GM12878 (cell line): ENCODE measurements at regions not wholly inside any gene's neighbourhood (a gene's known extent, or its start where the extent isn't known, plus 50 kb on each side); places are given as distances from the start of the nearest gene placed in this dataset.

Experiments used
- ATAC-seq: fragments of 200-7000 bp; cut with Tn5 transposase; 3 replicates; pipeline ENCODE4 v1.9.1; 2020; ENCODE audit warnings: mild to moderate bottlenecking, moderate library complexity
- BruUV-seq: library from RNA; stranded (reverse); fragments of 400-500 nt; replicated peaks from 2 replicates; lab custom pipeline; 2021; lab: Mats Ljungman, UMichigan
- CTCF ChIA-PET: fragments of 300-600 bp; sonication (Branson Sonifier 250); formaldehyde crosslinking; extraction: SDS; loops from one replicate; lab custom pipeline; 2021; ENCODE audit warnings: inconsistent platforms; lab: Yijun Ruan, JAX
- POLR2A ChIA-PET: fragments of 350-600 bp; formaldehyde crosslinking; extraction: SDS; loops from one replicate; lab custom pipeline; 2021; ENCODE audit warnings: inconsistent platforms; lab: Charles Lee
- RAD21 ChIA-PET: fragments of 300-600 bp; sonication (Branson Sonifier 250); formaldehyde crosslinking; loops from one replicate; lab custom pipeline; 2023; ENCODE audit warnings: antibody characterized with exemption; ENCODE audit not compliant: unreplicated experiment; lab: Charles Lee
- SMC1A ChIA-PET: fragments of 300-600 bp; sonication (Branson Sonifier 250); formaldehyde crosslinking; loops from one replicate; lab custom pipeline; 2023; ENCODE audit not compliant: unreplicated experiment, uncharacterized antibody; lab: Charles Lee
- DNase-seq: peaks from one replicate; pipeline ENCODE4 v3.0.0-alpha.2; 2011; ENCODE audit warnings: low read depth, low spot score
- FAIRE-seq: peaks from 3 replicates; lab custom pipeline; 2011; peaks lifted over from hg19 to GRCh38; lab: Jason Lieb, UNC
- H2AFZ ChIP-seq: 2 replicates; pipeline ENCODE4 v1.6.0; 2011; ENCODE audit warnings: low read depth, low read length, control low read depth; ENCODE audit not compliant: control insufficient read depth
- H3K27ac ChIP-seq: 2 replicates; pipeline ENCODE4 v1.5.1; 2011; ENCODE audit warnings: control low read depth; ENCODE audit not compliant: control insufficient read depth, insufficient read depth
- H3K27me3 ChIP-seq, 2 experiments: replicated peaks in 1 of 2; 2 replicates each; pipeline versions ENCODE4 v1.6.0 to v1.6.1; 2011; ENCODE audit warnings: low read length in 1 of 2; ENCODE audit not compliant: control insufficient read depth in 2 of 2, insufficient read depth in 2 of 2
- H3K36me3 ChIP-seq, 2 experiments: 2 replicates each; pipeline ENCODE4 v1.5.1; 2011; ENCODE audit warnings: low read length in 1 of 2; ENCODE audit not compliant: control insufficient read depth in 2 of 2, insufficient read depth in 2 of 2
- H3K4me1 ChIP-seq: 2 replicates; pipeline ENCODE4 v1.6.1; 2011; ENCODE audit warnings: mild to moderate bottlenecking, low read length, moderate library complexity, mixed read lengths; ENCODE audit not compliant: control insufficient read depth, insufficient read depth
- H3K4me2 ChIP-seq: 2 replicates; pipeline ENCODE4 v1.6.0; 2011; ENCODE audit warnings: control low read depth; ENCODE audit not compliant: control insufficient read depth, insufficient read depth
- H3K4me3 ChIP-seq: fragments of 200-600 bp; sonication (generic); 2 replicates; pipeline ENCODE4 v1.5.1; 2016
- H3K79me2 ChIP-seq: 2 replicates; pipeline ENCODE4 v1.6.0; 2011; ENCODE audit warnings: low read length; ENCODE audit not compliant: control insufficient read depth, insufficient read depth
- H3K9ac ChIP-seq: 2 replicates; pipeline ENCODE4 v1.8.0; 2011; ENCODE audit warnings: low read length, control low read depth, mixed read lengths; ENCODE audit not compliant: control insufficient read depth, insufficient read depth
- H3K9me3 ChIP-seq: replicated peaks from 3 replicates; pipeline ENCODE4 v1.5.1; 2011; ENCODE audit warnings: mild to moderate bottlenecking, low read length; ENCODE audit not compliant: control insufficient read depth, insufficient read depth
- H4K20me1 ChIP-seq: 2 replicates; pipeline ENCODE4 v1.6.0; 2011; ENCODE audit not compliant: control insufficient read depth, insufficient read depth
- BHLHE40 ChIP-seq, 2 experiments: fragments of 450-650 bp in 1 of 2; IDR thresholded peaks; 2 replicates each; pipeline ENCODE4 v1.6.1; 2011 to 2017; ENCODE audit warnings: low read depth in 2 of 2, borderline replicate concordance in 1 of 2, improper control_type of control experiment in 1 of 2, low read length in 1 of 2, mild to moderate bottlenecking in 1 of 2
- CBX3 ChIP-seq: fragments of 200-600 bp; sonication (generic); IDR thresholded peaks from 2 replicates; pipeline ENCODE4 v1.6.1; 2016; ENCODE audit warnings: low read depth, borderline replicate concordance
- CHD2 ChIP-seq: IDR thresholded peaks from 2 replicates; pipeline ENCODE4 v1.6.1; 2011; ENCODE audit warnings: low read depth, low read length, improper control_type of control experiment, borderline replicate concordance
- HDAC2 ChIP-seq: fragments of 200-600 bp; sonication (generic); IDR thresholded peaks from 2 replicates; pipeline ENCODE4 v1.6.1; 2017
- KAT2A ChIP-seq: conservative IDR thresholded peaks from 2 replicates; pipeline ENCODE4 v1.6.1; 2011; ENCODE audit warnings: low read depth, low read length; ENCODE audit not compliant: control insufficient read depth
- MEF2A ChIP-seq: IDR thresholded peaks from 2 replicates; pipeline ENCODE4 v1.6.1; 2011; ENCODE audit warnings: low read depth, mild to moderate bottlenecking, low read length, moderate library complexity; ENCODE audit not compliant: insufficient read depth
- NFYB ChIP-seq: IDR thresholded peaks from 2 replicates; pipeline ENCODE4 v1.6.1; 2011; ENCODE audit warnings: low read depth, mild to moderate bottlenecking, low read length, improper control_type of control experiment, moderate library complexity; ENCODE audit not compliant: insufficient read depth
- PAX8 ChIP-seq: fragments of 450-650 bp; IDR thresholded peaks from 2 replicates; pipeline ENCODE4 v1.6.1; 2017; ENCODE audit warnings: mild to moderate bottlenecking, moderate library complexity
- RBBP5 ChIP-seq: fragments of 200-600 bp; sonication (generic); conservative IDR thresholded peaks from 2 replicates; pipeline ENCODE4 v1.6.1; 2016
- SIN3A ChIP-seq: IDR thresholded peaks from 2 replicates; pipeline ENCODE4 v1.6.1; 2012; ENCODE audit warnings: low read depth, low read length, improper control_type of control experiment
- SP1 ChIP-seq: IDR thresholded peaks from one replicate; pipeline ENCODE4 v1.6.1; 2011; ENCODE audit warnings: low read depth, low read length
- SRF ChIP-seq, 2 experiments: IDR thresholded peaks; 2 replicates each; pipeline ENCODE4 v1.6.1; 2011; ENCODE audit warnings: low read depth in 2 of 2, low read length in 2 of 2, mild to moderate bottlenecking in 1 of 2, moderate library complexity in 1 of 2
- SUZ12 ChIP-seq: fragments of 200-600 bp; sonication (generic); IDR thresholded peaks from one replicate; pipeline ENCODE4 v1.6.1; 2018; ENCODE audit warnings: antibody characterized with exemption, mild to moderate bottlenecking; ENCODE audit not compliant: unreplicated experiment
- YBX1 ChIP-seq: fragments of 450-650 bp; IDR thresholded peaks from 2 replicates; pipeline ENCODE4 v1.6.1; 2016; ENCODE audit warnings: antibody characterized with exemption
- ZNF622 ChIP-seq: fragments of 450-650 bp; IDR thresholded peaks from 2 replicates; pipeline ENCODE4 v1.6.1; 2017; ENCODE audit warnings: mild to moderate bottlenecking, inconsistent platforms
- WGBS: methylation state at CpG from one replicate; pipeline ENCODE4 v1.1.6; 2016; ENCODE audit warnings: low lambda C conversion rate; ENCODE audit not compliant: insufficient replicate concordance, insufficient coverage; ENCODE audit errors: missing lambda C conversion rate; 5-methylcytosine and 5-hydroxymethylcytosine counted together
- in situ Hi-C: fragments of 300-500 bp; cut with MboI; formaldehyde crosslinking; loops from 9 replicates; pipeline ENCODE4 v1.14.3; 2018; ENCODE audit warnings: mixed read lengths
- intact Hi-C: fragments of 100-400 bp; cut with micrococcal nuclease; formaldehyde crosslinking; loops from one replicate; pipeline ENCODE4 v1.14.2; 2022; ENCODE audit not compliant: unreplicated experiment
- TF ChIP-seq, protein P1 (sequence below): IDR thresholded peaks from 2 replicates; pipeline ENCODE4 v1.6.1; 2011; ENCODE audit warnings: borderline replicate concordance, low read depth, mild to moderate bottlenecking, moderate library complexity, mixed read lengths, low read length; ENCODE audit not compliant: insufficient read depth; ENCODE audit errors: extremely low read length

DNA sequence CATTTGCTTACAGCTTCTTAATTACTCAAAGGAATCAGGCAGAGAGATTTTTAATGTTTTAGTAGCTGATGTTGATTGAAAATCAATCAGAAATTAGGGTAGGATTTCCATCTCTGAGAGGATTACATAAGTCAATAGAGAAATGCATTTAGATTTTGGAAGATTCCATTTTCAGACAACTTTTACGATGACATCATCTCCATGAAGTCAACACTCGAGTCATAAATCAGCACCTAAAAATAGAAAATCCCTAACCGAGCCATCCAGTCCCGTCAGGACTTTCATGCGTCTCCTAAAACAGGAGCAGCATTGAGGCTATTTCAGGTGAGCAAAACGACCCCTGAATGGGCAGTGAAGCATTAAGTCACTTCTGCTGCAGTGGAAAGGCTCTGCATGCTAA, 279.7 kb upstream of the RNF32 start:
- no peaks in the 10 kb centered on the region for H3K79me2 ChIP-seq
- POLR2A ChIA-PET: no interaction called here
- TF ChIP-seq CBX3 (no peak), SIN3A (no peak), SP1 (no peak), NFYB (no peak), CHD2 (no peak), MEF2A (no peak), SUZ12 (no peak), HDAC2 (no peak), KAT2A (no peak), PAX8 (no peak), RBBP5 (no peak), ZNF622 (no peak), SRF (IDR thresholded peaks at IDR 0.05; ENCODE audit: low read depth in 2 of 2, low read length in 2 of 2) (no peak), YBX1 (no peak), BHLHE40 (IDR thresholded peaks at IDR 0.05; ENCODE audit: borderline replicate concordance in 1 of 2, low read depth in 2 of 2, low read length in 1 of 2) (no peak)
- TF ChIP-seq, protein P1, sequence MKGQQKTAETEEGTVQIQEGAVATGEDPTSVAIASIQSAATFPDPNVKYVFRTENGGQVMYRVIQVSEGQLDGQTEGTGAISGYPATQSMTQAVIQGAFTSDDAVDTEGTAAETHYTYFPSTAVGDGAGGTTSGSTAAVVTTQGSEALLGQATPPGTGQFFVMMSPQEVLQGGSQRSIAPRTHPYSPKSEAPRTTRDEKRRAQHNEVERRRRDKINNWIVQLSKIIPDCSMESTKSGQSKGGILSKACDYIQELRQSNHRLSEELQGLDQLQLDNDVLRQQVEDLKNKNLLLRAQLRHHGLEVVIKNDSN: no peak
- TF ChIP-seq, all 136 proteins: peak for 0
- H3K4me1 ChIP-seq: no peaks in the 10 kb centered on the region
- no peak overlapping the region for H3K4me3 ChIP-seq
- FAIRE-seq: no peak
- H2AFZ ChIP-seq: no peak overlapping the region
- no peak overlapping the region for H3K9ac ChIP-seq
- intact Hi-C loops (no loop called here), in situ Hi-C loops (no loop called here)
- no peaks in the 10 kb centered on the region for H3K36me3 ChIP-seq
- SMC1A ChIA-PET: no interaction called here
- RAD21 ChIA-PET: no interaction called here
- DNase-seq: no peak
- no peaks in the 10 kb centered on the region for H3K9me3 ChIP-seq
- no peak for ATAC-seq
- CTCF ChIA-PET: no interaction called here
- H3K27ac ChIP-seq: no peak overlapping the region
- 51% methylated on average over 6 of the region's 6 CpGs for WGBS
- H4K20me1 ChIP-seq: no peaks in the 10 kb centered on the region
- H3K4me2 ChIP-seq: no peak overlapping the region
- no TSS peak for BruUV-seq
- peaks cover 0 to 4% of the 10 kb centered on the region in 2 experiments; a peak in 3 of 4 replicates for H3K27me3 ChIP-seq
